HG03159 (cell line): ENCODE measurements at regions not wholly inside any gene's neighbourhood (a gene's known extent, or its start where the extent isn't known, plus 50 kb on each side); places are given as distances from the start of the nearest gene placed in this dataset.

Source experiments
- ATAC-seq: cut with Tn5 transposase; IDR thresholded peaks from one replicate; pipeline ENCODE4 v1.9.1; 2021; ENCODE audit warnings: mild to moderate bottlenecking, moderate library complexity; ENCODE audit not compliant: unreplicated experiment

DNA sequence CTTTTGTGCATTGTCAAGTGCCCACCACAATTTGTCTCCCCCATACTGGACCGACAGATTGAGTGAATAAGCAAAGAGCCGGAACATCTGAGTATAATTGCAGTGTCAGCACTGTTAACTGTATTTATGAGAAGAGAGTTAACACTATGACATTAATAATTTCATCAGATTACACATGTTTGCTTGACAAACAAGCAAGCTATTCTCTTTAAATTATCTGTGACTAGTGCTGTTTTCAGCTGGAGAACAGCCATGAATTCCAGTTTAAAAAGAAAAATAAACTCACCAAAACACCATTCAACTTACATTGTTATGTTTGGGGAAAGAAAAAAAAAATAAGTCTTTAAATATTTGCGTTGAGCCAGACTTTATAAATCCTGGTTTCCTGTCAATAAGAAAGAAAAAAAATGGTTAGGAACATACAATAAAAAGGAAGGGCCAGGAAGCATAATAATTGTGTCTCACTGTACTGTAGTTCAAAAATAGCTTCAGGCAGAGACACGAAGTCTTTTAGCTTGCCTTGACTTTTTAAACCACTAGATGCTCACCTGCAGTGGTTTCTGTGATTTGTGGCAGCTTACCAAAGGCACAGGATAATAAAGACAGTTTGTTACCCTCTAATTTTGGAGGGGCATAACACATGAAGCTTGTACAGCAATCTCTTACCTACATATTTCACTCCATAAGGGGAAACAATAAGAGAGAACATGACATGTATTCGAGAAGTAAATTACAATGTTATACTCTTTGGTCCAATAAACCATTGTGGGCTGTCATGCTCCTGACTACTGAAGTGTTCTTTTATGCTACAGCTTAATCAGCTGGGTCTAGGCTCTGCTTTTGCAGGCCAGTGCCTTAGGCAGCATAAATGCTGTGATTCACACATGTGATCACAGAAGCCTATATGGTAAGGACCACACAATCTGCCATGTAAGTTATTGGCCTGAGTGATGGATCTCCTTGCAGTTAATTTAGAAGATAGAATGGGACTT, 302.0 kb upstream of the ADGRL2 start:
- ATAC-seq: no peak

DNA sequence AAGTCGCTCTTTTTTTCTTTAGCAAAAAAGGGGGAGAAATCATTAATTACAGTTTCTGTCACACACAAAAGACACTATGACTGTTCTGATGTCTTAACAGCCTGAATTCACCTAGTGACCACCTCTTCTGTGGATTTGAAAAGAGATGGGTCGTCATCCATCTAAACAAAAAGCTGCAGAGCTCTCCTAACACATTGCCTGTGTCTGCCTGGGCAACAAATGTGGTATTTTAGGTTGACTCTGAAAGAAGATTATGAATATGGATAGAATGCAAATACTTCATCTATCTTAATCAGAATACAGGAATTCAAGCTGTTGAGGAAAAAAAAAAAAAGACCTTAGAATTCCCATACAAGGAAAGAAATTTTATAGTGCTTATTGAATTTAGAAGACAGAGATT, 304.4 kb upstream of the ADGRL2 start:
- no peak for ATAC-seq

DNA sequence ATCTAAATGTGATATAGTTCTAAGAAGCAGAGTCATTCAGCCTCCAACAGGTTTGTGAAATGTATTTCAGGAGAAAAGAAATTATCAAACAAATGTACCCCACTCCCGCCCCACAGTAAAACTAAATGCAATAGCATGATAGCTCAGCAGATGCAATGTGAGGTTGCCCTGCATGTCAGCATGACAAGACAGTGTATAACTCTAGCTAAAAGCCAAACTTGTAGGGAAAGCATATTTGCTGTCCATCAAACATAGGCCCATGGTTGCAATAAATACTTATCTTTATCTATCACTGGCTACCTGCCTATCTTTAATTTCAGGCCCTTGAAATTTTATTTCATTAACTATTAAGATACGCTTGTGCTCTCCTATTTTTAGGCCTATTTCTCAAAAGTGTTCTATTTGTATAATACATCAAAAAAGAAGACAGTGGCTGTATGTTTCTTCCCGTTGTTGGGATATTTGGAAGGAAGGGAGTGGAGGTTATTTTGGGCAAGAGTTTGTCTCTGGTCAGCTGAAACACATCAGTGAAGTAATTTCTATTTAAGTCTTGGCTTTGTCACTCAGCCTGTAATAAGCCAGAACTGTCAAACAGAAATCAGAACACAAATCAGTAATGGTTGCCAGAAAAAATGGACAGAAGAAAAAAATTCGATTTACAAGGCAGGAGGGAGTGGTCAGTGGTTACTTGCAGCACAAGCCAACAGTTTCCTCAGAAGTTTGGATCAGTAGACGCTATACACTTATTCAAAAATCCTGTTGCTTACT, 307.4 kb upstream of the ADGRL2 start:
- no peak for ATAC-seq

DNA sequence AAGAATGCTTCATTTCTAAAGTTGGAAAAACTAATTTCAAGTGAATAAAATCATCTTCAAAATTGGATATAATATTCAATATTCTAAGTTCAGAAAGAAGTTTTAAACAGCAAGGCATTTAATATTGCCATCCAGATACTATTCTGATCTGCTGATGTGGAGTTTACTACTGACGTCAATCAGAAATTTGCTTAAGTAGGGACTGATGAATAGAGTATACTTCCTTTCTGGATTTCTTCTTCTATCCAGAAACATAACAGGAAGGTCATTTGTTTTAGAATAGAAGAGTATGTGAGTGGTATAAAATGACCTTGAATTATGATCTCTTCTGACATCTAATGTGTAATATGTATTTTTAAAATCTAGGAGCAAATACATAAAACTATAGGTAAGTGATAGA, 308.1 kb upstream of the ADGRL2 start:
- ATAC-seq: no peak

DNA sequence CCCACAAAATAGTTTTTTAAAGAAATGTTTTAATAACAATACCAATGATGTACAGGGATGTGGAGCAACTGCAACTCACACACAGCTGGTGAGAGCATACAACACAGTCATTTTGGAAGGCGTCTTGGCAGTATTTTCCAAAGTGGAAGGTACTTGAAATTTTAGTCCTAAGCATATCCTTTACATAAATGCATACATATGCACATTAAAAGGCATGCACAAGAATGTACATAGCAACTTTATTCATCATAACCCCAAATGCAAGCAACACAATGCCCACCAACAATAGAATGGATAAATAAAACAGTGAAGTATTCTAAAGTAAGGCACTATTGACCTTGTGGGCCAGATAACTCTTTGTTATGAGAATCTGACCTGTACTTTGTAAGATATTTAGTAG, 310.1 kb upstream of the ADGRL2 start:
- no peak for ATAC-seq

DNA sequence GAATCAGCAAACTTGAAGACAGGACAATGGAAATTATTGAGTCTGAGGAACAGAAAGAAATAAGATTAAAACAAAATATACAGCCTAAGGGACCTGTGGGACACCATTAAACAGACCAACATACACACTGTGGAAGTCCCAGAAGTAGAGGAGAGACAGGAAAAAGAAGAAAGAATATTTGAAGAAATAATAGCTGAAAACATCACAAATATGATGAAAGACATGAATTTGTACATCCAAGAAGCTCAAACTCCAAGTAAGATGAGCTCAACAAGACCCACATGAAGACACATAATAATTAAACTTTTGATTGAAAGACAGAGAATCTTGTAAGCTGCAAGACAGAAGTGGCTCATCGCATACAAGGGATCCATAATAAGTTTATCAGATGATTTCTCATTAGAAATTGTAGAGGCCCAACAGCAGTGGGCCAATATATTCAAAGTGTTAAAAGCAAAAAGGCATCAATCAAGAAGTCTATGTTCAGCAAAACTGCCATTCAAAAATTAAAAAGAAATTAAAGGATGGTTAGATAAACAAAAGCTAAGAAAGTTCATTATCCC, 311.3 kb upstream of the ADGRL2 start:
- no peak for ATAC-seq

DNA sequence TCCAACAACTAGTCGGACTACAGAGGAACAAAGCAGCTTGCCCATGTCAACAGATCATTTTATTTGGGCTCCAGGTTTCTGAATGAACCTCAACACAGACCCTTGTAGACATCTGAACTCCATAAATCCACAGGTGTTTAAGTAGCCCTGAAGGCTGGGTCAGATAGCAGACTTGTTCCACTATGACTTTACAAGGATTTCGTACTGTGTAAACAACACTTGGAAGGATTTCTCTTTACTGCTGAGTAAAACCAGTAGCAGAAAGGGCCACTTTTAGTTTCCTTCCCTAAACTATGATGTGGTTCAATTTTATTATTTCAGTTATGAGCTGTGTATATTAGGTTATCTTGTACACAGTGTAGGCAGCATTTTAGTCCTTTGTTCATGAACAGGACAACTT, 316.4 kb upstream of the ADGRL2 start:
- no peak for ATAC-seq

DNA sequence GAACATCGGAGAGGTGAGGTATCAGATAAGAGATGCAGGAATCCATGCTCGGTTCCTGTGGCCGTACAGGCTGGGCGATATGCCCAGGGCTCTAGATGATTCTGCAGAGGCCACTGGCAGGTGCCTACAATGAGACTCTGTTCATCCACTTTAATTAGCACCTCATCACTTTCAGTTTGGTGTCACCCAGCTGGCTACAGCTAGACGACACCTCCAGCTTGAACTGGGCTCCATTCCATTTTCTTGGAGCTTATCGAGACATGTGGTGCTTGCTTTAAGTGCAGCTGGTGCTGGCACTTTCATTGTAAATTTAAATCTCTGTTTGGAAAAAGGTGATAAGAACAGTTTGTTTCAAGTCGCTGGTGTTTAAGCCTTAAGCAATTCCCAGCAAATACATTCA, 322.5 kb upstream of the ADGRL2 start:
- no peak for ATAC-seq

DNA sequence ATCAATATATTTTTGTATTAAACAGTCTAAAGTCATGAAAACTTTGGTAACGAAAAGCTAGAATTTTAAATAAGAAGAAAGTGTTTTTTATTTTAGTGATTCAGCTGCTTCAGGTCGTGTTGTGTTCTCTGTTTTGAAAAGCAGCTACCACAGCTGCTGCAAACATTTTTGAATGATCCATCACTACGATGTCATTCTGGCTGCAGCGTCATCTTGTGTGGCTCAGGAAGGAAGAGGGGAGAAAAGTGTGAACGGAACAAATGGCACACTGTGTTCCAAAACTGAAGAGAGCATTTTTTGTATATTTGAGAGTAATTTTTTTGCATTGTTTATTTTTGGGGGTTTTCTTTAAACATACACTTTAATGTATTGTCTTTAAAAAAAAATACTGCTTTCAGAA, 323.0 kb upstream of the ADGRL2 start:
- ATAC-seq: no peak

DNA sequence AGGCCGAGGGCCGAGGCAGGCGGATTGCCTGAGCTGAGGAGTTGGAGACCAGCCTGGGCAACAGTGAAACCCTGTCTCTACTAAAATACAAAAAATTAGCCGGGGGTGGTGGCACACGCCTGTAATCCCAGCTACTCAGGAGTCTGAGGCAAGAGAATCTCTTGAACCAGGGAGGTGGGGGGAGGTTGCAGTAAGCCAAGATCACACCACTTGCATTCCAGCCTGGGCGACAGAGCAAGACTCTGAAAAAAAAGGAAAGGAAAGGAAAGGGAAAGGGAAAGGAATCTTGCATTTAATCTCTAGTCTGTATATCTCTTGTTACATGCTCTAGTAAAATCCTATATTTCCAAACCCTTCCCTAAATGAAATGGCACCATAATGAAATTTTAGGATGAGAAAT, 328.3 kb upstream of the ADGRL2 start:
- ATAC-seq: no peak

DNA sequence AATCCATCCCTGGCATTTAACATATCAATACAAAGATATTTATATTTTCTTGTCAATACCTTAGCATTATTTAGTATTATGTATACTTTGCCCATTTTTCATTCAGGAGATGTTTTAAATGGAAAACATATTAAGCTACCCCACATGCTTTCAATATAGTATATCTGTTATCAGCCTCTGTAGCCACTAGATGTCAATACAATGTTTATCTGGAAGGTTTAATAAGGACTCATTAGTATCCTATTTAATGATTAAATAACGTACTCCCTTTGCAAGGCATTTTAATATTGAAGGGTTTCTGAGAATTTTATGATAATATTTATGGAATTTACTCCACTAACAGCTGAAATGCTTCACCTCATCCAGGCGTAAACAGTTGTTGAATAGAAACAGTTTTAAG, 329.5 kb upstream of the ADGRL2 start:
- no peak for ATAC-seq

DNA sequence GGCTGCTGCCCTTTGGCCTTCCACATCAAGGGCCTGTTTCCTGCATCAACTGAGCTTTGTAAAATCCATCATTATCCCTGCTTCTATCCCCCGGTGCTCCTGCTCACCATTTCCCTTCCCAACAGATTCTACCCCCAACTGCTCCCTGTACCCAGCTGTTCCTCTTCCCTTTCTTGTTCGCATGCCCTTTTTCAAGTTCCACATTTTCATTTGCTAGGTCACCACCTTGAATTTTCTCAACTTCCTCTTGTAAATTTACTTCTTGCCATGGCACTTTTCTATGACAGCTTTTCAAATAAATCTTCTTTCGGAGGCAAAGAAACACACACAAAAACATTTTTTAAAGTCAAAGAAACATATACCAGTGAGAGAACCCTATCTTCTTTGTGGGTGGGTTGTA, 330.5 kb upstream of the ADGRL2 start:
- ATAC-seq: no peak

DNA sequence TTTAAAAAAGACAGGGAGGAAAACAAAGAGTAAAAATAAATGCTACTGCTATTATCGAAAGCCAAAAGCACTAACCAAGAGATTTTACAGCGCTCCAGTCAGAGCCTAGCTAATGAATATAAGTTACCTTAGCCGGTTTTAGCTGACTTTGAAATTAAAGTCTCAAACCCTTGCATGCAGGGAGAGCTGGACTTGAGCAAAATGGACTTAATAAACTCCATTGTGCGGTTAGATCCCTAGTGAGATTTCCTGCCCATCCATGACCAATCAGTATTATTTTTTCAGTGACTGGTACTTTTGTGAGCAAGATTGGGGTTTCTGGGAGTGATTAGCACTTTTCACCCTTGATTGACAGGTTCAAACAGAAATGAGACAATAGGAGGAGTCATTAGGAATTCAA, 333.4 kb upstream of the ADGRL2 start:
- ATAC-seq: no peak

DNA sequence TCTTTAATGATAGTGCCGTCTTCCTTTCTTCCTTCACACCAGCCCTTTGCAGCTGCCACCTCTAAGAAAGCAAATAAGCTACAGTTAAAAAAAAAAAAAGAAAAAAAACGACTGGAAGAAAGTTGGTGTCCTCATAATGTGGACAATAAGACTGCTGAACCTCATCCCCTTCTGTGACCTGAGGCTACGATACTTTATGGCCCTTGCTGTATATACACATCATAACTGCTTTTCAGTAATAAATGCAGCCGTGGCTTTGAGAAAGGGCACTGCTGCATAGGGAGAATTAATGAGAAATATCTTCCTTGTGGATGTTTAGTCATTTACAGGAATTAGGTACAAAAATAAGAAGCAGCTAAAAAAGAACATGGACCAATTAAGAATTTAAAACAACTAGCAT, 333.8 kb upstream of the ADGRL2 start:
- no peak for ATAC-seq

DNA sequence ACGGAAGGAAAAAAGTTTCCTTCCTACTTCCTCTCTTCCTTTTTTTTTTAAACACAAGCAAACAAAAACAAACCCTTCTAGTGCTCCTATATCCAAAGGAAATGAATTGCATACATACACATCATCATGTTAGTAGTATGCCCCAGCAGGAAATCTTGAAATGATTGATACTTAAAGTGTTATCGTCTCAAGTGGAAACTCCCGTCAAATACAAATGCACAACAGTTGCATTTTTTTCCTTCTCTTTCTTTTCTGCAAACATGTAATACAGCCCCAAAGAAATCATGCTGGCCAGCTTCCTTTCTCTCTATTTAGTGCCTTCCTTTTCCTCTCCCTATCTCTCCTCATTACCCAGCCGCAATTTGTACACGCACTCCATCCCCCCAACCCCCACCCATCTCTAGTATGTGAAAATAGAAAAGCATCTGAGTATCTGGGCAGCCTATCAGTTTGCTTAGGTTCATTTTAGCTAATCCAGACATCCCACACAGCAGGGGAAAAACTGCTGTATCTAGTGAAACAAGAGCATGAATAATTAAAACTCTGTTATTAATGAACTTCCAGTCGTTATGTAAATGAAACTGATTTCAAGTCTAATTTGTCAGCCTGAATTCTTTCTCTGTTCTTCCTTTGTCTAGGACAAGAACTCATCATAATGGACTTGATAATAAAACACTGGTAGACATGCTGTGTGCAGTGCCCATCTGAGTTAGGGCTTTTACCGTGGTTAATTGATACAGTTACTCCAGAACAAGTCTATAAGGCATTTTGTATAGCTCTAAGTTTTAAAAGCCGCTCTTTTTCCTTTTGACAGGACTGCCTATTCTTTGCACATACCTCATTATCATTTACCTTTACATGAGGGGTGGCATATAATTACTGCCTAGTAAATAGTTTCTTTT, 336.5 kb upstream of the ADGRL2 start:
- ATAC-seq: no peak

DNA sequence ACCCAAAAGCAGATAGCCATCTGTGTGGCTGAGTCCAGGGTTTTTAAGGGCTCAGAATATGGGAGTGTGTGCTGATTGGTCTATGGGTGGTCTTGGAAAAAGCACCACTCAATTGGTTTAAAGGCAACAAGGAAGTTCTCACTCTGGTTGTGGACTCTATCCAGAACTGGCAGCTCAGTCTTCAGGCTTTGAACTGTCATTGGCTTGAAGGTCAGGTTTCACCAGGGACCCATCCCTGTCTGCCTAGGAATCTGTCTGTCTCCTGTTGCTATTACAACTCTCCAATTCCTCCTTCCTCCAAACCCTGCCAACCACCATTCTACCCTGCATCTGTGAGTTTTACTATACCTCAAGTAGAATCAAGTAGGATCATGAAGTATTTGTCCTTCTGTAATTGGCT, 341.7 kb upstream of the ADGRL2 start:
- no peak for ATAC-seq

DNA sequence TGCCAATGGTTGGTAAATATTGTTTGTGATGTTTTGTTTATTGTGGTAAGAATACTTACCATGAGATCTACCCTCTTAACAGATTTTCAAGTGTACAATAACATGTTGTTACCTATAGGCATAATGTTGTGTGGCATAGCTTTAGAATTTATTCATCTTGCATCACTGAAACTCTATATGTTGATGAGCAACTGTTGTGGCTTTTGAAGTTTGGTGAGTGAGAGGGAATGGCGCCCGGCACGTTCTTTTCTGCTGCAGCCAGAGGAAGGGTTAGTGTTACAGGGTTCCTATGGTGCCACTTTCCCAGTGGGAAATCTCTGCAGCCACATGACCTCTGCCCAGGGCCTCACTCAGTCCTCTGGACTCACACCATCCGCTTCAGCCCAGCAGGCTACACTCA, 342.5 kb upstream of the ADGRL2 start:
- no peak for ATAC-seq

DNA sequence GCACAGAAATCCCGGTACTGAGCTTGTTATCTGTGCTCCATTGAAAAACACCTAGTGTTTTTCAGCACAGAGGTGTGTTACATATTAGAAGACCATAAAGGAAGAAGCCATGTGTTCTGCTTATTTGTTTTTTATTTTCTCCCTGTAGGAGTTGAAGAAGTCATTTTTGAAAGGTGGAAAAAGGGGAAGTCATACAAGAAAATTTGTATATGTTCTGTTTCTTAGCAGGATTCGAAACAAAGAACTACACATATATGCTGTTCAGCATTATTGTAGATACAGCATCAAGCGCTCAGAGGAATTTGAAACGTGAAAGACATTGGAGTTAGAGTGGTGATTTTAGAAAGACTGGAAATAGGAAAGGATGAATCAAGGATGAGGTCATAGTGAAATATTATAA, 345.3 kb upstream of the ADGRL2 start:
- ATAC-seq: no peak

DNA sequence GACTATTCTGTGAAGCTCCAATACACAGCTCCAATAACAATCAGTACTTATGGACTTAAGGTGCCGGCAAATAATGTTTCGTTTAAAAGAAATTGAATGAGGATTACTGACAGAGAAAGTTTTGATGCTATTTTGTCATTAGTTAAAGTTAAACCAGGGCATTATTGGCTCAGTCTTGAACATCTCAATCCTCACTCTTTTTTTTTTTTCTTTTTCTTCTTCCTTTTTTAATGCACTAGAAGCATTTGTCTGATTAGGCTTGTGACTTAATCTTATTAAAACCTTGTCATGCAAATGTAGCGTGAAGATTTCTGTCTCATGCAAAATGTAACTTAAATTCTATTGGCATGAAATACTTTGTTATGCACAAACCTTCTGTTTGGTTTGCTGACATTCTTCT, 346.8 kb upstream of the ADGRL2 start:
- no peak for ATAC-seq

DNA sequence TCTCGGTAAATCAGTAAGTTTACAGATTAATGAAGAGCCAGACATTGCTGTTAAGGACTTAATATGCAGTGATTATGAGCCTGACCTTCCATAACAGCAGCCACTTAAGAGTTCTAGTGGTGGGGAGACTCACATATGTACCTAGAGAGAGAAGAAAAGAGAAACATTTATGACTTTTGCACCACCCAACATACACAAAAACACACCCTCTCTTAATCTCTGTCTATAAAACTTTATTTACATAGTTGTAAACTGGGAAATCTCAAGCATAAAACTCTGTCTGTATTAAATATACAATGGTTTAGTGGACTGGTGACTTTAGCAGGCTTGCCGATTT, 347.4 kb upstream of the ADGRL2 start:
- ATAC-seq: no peak
